AG10803 (cell line): ENCODE measurements at regions not wholly inside any gene's neighbourhood (a gene's known extent, or its start where the extent isn't known, plus 50 kb on each side); places are given as distances from the start of the nearest gene placed in this dataset.

Source experiments
- DNase-seq: peaks from one replicate; pipeline ENCODE4 v3.0.0; 2010; ENCODE audit warnings: low read depth
- H3K4me3 ChIP-seq: 2 replicates; pipeline ENCODE4 v1.5.1; 2011; ENCODE audit warnings: mild to moderate bottlenecking, low read length, control low read depth
- TF ChIP-seq, protein P1 (sequence below): conservative IDR thresholded peaks from 2 replicates; pipeline ENCODE4 v1.5.1; 2011; ENCODE audit warnings: mild to moderate bottlenecking, low read length, control low read depth, inconsistent platforms

- no peak for DNase-seq
- TF ChIP-seq, protein P1, sequence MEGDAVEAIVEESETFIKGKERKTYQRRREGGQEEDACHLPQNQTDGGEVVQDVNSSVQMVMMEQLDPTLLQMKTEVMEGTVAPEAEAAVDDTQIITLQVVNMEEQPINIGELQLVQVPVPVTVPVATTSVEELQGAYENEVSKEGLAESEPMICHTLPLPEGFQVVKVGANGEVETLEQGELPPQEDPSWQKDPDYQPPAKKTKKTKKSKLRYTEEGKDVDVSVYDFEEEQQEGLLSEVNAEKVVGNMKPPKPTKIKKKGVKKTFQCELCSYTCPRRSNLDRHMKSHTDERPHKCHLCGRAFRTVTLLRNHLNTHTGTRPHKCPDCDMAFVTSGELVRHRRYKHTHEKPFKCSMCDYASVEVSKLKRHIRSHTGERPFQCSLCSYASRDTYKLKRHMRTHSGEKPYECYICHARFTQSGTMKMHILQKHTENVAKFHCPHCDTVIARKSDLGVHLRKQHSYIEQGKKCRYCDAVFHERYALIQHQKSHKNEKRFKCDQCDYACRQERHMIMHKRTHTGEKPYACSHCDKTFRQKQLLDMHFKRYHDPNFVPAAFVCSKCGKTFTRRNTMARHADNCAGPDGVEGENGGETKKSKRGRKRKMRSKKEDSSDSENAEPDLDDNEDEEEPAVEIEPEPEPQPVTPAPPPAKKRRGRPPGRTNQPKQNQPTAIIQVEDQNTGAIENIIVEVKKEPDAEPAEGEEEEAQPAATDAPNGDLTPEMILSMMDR, result no peak
- H3K4me3 ChIP-seq, result no peak overlapping the region
Observed at GRCh38 chr17:82998637-82999036, 80.8 kb upstream of the METRNL start.

DNA sequence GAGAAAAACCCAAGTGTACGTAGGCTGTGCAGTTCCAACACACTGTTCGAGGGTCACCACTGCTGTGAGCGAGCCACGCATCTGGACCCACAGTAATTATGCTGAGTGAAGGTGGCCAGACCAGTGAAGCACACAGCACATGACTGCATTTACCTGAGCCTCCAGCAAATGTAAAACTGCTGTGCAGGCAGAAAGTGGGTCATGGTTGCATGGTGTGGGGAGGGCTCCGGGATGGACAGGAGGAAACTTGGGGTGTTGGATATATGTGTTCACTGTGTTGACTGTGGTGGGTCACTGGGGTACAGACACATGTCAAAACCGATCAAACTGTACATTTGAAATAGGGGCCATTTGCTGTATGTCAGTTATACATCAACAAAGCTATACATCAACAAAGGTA is 78.7 kb upstream of the METRNL start:
- TF ChIP-seq, protein P1, result no peak
- H3K4me3 ChIP-seq, result no peak overlapping the region
- no peak for DNase-seq

DNA sequence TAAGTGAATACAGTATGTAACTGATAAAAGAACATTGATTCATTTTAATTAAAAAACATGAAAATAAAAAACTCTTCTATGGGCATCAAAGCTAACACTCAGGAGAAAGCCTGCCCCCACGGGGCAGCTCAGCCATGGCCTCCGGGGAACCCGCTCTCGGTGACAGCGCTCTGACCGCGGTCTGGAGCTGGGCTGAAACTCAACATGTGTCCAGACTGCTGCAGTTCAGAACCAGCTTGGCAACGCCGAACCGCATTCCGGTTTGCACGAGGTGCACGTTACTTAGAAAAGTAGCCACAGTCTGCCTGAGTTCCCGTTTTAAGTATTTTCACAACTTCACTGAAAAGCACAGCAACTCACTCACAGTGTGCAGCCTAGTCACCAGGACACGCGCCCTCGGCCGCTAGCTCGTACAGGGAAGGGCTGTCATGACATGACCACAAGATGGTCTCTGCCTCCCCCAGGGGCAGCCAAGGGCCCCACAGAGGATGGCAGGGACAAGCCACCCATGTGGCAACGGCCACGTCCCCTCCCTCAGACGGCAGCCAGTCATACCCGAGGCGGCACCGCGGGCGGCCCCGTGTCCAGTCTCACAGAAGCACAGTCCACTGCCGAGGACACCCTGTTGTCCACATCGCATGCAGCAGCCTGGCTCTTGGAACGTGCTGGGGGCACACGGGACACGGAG is 77.1 kb upstream of the METRNL start:
- no peak for DNase-seq
- TF ChIP-seq, protein P1, result no peak
- no peak overlapping the region for H3K4me3 ChIP-seq

- DNase-seq, result no peak
- TF ChIP-seq, protein P1, result no peak
- no peak overlapping the region for H3K4me3 ChIP-seq
Observed at GRCh38 chr17:83004791-83005380, 74.5 kb upstream of the METRNL start.

DNA sequence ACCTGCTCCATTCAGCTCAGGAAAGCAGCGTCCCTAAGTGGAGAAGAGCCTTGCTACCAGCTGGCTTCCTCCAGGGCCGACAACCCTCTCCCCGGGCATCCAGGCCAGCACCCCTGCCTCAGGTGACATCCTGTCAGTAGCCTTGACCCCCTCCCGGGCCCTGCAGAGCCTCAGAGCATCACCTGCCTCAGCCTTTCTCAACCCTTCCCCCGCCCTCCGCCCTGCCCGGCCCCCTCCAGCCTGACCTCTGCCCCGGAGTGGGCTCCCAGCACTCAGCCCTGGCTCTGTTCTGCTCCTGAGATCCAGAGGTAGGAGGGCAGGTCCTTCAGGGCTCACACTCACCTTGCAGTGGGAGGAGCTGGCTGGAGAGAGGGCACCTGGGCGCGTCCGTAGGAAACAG is 73.8 kb upstream of the METRNL start:
- TF ChIP-seq, protein P1, result no peak
- no peak for DNase-seq
- H3K4me3 ChIP-seq, result no peak overlapping the region

DNA sequence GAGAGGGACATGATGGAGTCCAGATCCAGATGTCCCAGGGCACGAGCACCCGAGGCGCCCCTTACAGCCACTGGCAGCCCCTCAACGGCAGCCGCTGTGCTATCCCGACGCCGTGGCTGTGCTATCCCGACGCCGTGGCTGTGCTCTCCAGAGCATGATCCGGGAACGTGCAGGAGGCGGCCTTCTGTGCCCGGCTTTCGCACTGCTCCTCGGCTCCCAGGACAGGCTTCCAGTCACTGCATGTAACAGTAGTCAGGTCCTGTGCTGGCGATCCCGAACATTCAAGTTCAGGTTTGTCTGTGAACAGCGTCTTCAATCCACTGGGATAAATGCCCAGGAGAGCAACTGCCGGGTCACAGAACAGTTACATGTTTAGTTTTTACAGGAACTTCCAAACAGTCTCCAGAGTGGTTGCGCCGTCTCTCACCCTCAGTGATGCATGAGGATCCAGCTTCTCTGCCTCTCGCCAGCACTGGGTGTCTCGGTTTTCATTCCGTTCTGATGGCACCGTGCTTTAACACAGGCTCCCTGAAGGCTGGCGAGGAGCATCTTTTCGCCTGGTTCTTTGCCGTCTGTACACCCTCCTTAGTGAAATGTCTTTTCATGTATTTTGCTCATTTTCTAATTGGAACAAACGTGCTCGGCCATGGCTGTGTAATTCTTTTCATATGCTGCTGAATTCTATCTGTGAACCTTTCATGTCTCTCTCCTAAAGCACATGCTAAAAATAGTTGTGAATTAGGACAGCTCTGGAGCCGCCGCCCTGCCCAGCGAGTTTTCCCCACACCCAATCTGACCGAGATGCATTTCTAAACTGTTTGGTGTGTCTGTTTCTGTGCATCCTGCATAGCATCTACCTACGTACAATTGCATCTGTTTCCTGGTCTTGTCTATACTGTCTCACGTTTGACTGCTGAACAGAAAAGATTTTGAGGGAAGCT is 72.6 kb upstream of the METRNL start:
- DNase-seq, result peak; percentile 38
- TF ChIP-seq, protein P1, result no peak
- peak overlapping the region; percentile 10; the same call in 1 of the 2 replicates for H3K4me3 ChIP-seq
